GM23338 (cell line): ENCODE measurements at regions not wholly inside any gene's neighbourhood (a gene's known extent, or its start where the extent isn't known, plus 50 kb on each side); places are given as distances from the start of the nearest gene placed in this dataset.

ENCODE experiments used
- CTCF ChIP-seq, 2 experiments: fragments of 200-600 bp in 1 of 2; sonication (generic) in 1 of 2; conservative IDR thresholded peaks; 2 replicates each; pipeline versions ENCODE4 v1.5.1 to v1.6.1; 2016 to 2017; ENCODE audit warnings: antibody characterized with exemption in 2 of 2, low read depth in 2 of 2, mild to moderate bottlenecking in 2 of 2, moderate library complexity in 1 of 2
- EZH2 ChIP-seq: fragments of 200-600 bp; sonication (generic); IDR thresholded peaks from one replicate; pipeline ENCODE4 v1.8.0; 2017; ENCODE audit warnings: antibody characterized with exemption, mild to moderate bottlenecking, low read depth; ENCODE audit not compliant: unreplicated experiment
- POLR2AphosphoS5 ChIP-seq: IDR thresholded peaks from 2 replicates; pipeline ENCODE4 v1.6.1; 2016; ENCODE audit warnings: antibody characterized with exemption, low read depth
- REST ChIP-seq: IDR thresholded peaks from one replicate; pipeline ENCODE4 v1.6.1; 2018; ENCODE audit warnings: antibody characterized with exemption; ENCODE audit not compliant: unreplicated experiment
- STAT1 ChIP-seq: IDR thresholded peaks from one replicate; pipeline ENCODE4 v1.6.1; 2016; ENCODE audit warnings: antibody characterized with exemption; ENCODE audit not compliant: unreplicated experiment

DNA sequence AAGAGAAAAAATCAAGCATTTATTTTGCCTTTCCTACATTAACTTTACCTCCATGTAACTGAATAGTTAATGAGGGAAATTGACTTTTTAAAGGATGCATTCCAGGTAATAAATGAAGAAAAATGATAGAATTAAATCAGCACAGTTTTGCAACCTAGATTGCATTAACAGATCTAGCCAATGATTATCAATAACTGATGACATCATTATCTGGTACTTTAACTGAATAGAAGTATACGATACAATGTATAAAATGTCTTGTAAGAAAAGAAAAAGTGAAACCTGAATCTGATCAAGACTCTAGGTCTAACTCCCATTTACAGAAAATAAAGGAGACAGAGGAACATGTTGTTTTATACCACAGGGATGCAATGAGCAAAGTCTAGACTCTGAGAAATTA lies 126.0 kb upstream of the XPO1 start:
- TF ChIP-seq CTCF (conservative IDR thresholded peaks at IDR 0.05; ENCODE audit: low read depth in 2 of 2) = no peak
- no peak for TF ChIP-seq STAT1
- no peak for TF ChIP-seq POLR2AphosphoS5
- no peak for TF ChIP-seq REST
- TF ChIP-seq EZH2 = no peak
